ENCODE measurements at regions not wholly inside any gene's neighbourhood (a gene's known extent, or its start where the extent isn't known, plus 50 kb on each side); places are given as distances from the start of the nearest gene placed in this dataset.

GRCh38 chr6:123716506-123716905 lies 79.8 kb upstream of the TRDN start:
- in situ Hi-C loops (cut with HindIII; ENCODE audit: low pct_unique_long_range_greater_than_20kb, low sequenced_read_pairs) = no loop called here

GRCh38 chr6:123715006-123715863 lies 78.5 kb upstream of the TRDN start:
- no peak overlapping the region for H3K27ac ChIP-seq (ENCODE audit: low read length)
- no peaks in the 10 kb centered on the region for H3K4me1 ChIP-seq (ENCODE audit: control insufficient read depth, insufficient read depth, low read length)
- ATAC-seq (no peak), DNase-seq (ENCODE audit: low read depth, low spot score) (peak; percentile 15)
- no peaks in the 10 kb centered on the region for H3K36me3 ChIP-seq (ENCODE audit: control insufficient read depth, insufficient read depth, low read length)
- ChIA-PET POLR2A (no interaction called here), CTCF (interaction anchor here (0.6 to 1.1 kb wide), 7 partner anchors 17 to 846 kb away, joined by 3 to 9 read pairs (median 3); no protein-coding TSS in a partner anchor)
- TF ChIP-seq CTCF (IDR thresholded peaks at IDR 0.05) = peak; percentile 69
- TF ChIP-seq REST (IDR thresholded peaks at IDR 0.05; ENCODE audit: insufficient read depth in 1 of 2, low read depth in 2 of 2, low read length in 1 of 2) = no peak
- in situ Hi-C loops (cut with HindIII; ENCODE audit: low pct_unique_long_range_greater_than_20kb, low sequenced_read_pairs) (no loop called here), intact Hi-C loops (cut with micrococcal nuclease; ENCODE audit: unreplicated experiment) (loop anchor here (2.0 kb wide), 2 partner anchors 300 to 322 kb away; no protein-coding TSS in a partner anchor)
- no peak overlapping the region for H3K4me3 ChIP-seq (ENCODE audit: low read depth in 2 of 2, low read length in 2 of 2)
- no peaks in the 10 kb centered on the region for H3K9me3 ChIP-seq (ENCODE audit: control insufficient read depth, insufficient read depth, low read depth, low read length)
- 0 out of 2 replicates have a peak, but pooled peaks cover 2% of the 10 kb centered on the region for H3K27me3 ChIP-seq (ENCODE audit: control insufficient read depth, insufficient read depth, low read length)
- BruUV-seq (replicated peaks) = no TSS peak

More at GRCh38 chr6:123716506-123716905, 79.8 kb upstream of the TRDN start:
- no peak overlapping the region for H3K4me3 ChIP-seq (ENCODE audit: low read depth in 2 of 2, low read length in 2 of 2)
- ATAC-seq (no peak), DNase-seq (ENCODE audit: low read depth, low spot score) (no peak)
- BruUV-seq (replicated peaks) = no TSS peak
- 0 out of 2 replicates have a peak, but pooled peaks cover 2% of the 10 kb centered on the region for H3K27me3 ChIP-seq (ENCODE audit: control insufficient read depth, insufficient read depth, low read length)
- H3K4me1 ChIP-seq (ENCODE audit: control insufficient read depth, insufficient read depth, low read length) = no peaks in the 10 kb centered on the region
- ChIA-PET POLR2A (no interaction called here), CTCF (no interaction called here)
- no peaks in the 10 kb centered on the region for H3K9me3 ChIP-seq (ENCODE audit: control insufficient read depth, insufficient read depth, low read depth, low read length)
- no peak overlapping the region for H3K27ac ChIP-seq (ENCODE audit: low read length)
- TF ChIP-seq POLR2AphosphoS5 (IDR thresholded peaks at IDR 0.05; ENCODE audit: low read depth, low read length) (no peak), TCF7L2 (IDR thresholded peaks at IDR 0.05; ENCODE audit: low read depth, low read length) (no peak), SIN3A (IDR thresholded peaks at IDR 0.05; ENCODE audit: borderline replicate concordance, insufficient read depth, low read depth, low read length) (no peak), REST (IDR thresholded peaks at IDR 0.05; ENCODE audit: insufficient read depth in 1 of 2, low read depth in 2 of 2, low read length in 1 of 2) (no peak), CTCF (IDR thresholded peaks at IDR 0.05) (no peak)
- no peaks in the 10 kb centered on the region for H3K36me3 ChIP-seq (ENCODE audit: control insufficient read depth, insufficient read depth, low read length)
- intact Hi-C loops (cut with micrococcal nuclease; ENCODE audit: unreplicated experiment) = no loop called here
